Endodermal cell (in vitro differentiated cells): ENCODE measurements at regions not wholly inside any gene's neighbourhood (a gene's known extent, or its start where the extent isn't known, plus 50 kb on each side); places are given as distances from the start of the nearest gene placed in this dataset.

Experiments
- DNase-seq: peaks from one replicate; pipeline ENCODE4 v3.0.0-alpha.2; 2017
- H3K27ac ChIP-seq: 2 replicates; pipeline ENCODE4 v1.5.1; 2013; ENCODE audit warnings: mild to moderate bottlenecking, low read depth, low read length, moderate library complexity
- H3K27me3 ChIP-seq: 2 replicates; pipeline ENCODE4 v1.6.1; 2013; ENCODE audit warnings: mild to moderate bottlenecking, low read length, moderate library complexity; ENCODE audit not compliant: insufficient read depth, control insufficient read depth, poor library complexity, severe bottlenecking
- H3K36me3 ChIP-seq: 2 replicates; pipeline ENCODE4 v1.7.0; 2013; ENCODE audit warnings: mild to moderate bottlenecking, low read length, moderate library complexity; ENCODE audit not compliant: control insufficient read depth, insufficient read depth
- H3K4me1 ChIP-seq: one replicate; pipeline ENCODE4 v1.7.0; 2013; ENCODE audit warnings: low read length; ENCODE audit not compliant: control insufficient read depth, insufficient read depth
- H3K4me3 ChIP-seq: 2 replicates; pipeline ENCODE4 v1.5.1; 2013; ENCODE audit warnings: mild to moderate bottlenecking, low read length, moderate library complexity
- H3K9ac ChIP-seq: 2 replicates; pipeline ENCODE4 v1.6.1; 2013; ENCODE audit warnings: mild to moderate bottlenecking, low read length, moderate library complexity; ENCODE audit not compliant: poor library complexity, severe bottlenecking; ENCODE audit errors: extremely low read depth
- H3K9me3 ChIP-seq: 2 replicates; pipeline ENCODE4 v1.6.1; 2013; ENCODE audit warnings: mild to moderate bottlenecking, low read length, moderate library complexity; ENCODE audit not compliant: control insufficient read depth
- H3K27ac Mint-ChIP-seq: 2 replicates; pipeline ENCODE4 v1.8.0; 2020; ENCODE audit warnings: mixed read lengths
- H3K27me3 Mint-ChIP-seq: 2 replicates; pipeline ENCODE4 v1.8.0; 2021; ENCODE audit warnings: mild to moderate bottlenecking, mixed read lengths; ENCODE audit not compliant: insufficient read depth
- H3K36me3 Mint-ChIP-seq: 2 replicates; pipeline ENCODE4 v1.8.0; 2020; ENCODE audit warnings: low read depth, mixed read lengths
- H3K4me1 Mint-ChIP-seq: 2 replicates; pipeline ENCODE4 v1.8.0; 2020; ENCODE audit warnings: mixed read lengths
- H3K4me3 Mint-ChIP-seq: 2 replicates; pipeline ENCODE4 v1.8.0; 2020; ENCODE audit warnings: mild to moderate bottlenecking, moderate library complexity, mixed read lengths
- H3K9me3 Mint-ChIP-seq: 2 replicates; pipeline ENCODE4 v1.8.0; 2020; ENCODE audit warnings: mild to moderate bottlenecking, mixed read lengths
- WGBS, 2 experiments: methylation state at CpG; one replicate each; pipeline versions ENCODE4 v1.1.5 to v1.1.7; 2013; ENCODE audit warnings: missing lambda C conversion rate in 2 of 2, mixed read lengths in 1 of 2; ENCODE audit not compliant: insufficient coverage in 1 of 2, insufficient read length in 1 of 2; 5-methylcytosine and 5-hydroxymethylcytosine counted together
- TF ChIP-seq, protein P1 (sequence below): fragments of 200-600 bp; sonication (generic); conservative IDR thresholded peaks from 2 replicates; pipeline ENCODE4 v1.5.0; 2021; ENCODE audit warnings: antibody characterized with exemption, mild to moderate bottlenecking

DNA sequence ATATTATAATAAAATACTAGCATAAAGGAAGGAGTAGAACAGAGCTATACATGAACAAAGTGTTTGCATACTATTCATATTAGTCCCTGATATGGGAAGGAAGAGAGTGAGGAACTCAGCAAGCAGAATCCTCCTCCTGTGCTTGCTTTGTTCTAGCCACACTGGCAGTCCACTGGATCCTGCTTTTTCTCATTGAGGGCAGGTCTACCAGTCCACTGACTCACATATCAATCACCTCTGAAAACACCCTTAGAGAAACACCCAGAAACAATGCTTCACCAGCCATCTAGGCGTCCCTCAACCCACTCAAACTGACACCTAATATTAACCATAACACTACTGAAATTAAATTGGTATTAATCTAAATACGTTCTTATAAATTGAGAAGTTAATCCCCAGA, 1861.7 kb upstream of the SEL1L start:
- Histone ChIP-seq H3K36me3 (no peaks in the 10 kb centered on the region), H3K4me1 (no peaks in the 10 kb centered on the region), H3K27ac (no peak overlapping the region), H3K4me3 (no peak overlapping the region), H3K9ac (no peak overlapping the region), H3K9me3 (no peaks in the 10 kb centered on the region), H3K27me3 (no peaks in the 10 kb centered on the region)
- no peak overlapping the region for H3K27ac Mint-ChIP-seq
- 100% methylated on average over 1 of the region's 2 CpGs; no CpG with 5 or more reads in 1 of the 2 experiments for WGBS, 2 experiments
- DNase-seq: no peak
- H3K36me3 Mint-ChIP-seq: no peaks in the 10 kb centered on the region
- no peaks in the 10 kb centered on the region for H3K4me1 Mint-ChIP-seq
- no peaks in the 10 kb centered on the region for H3K9me3 Mint-ChIP-seq
- H3K27me3 Mint-ChIP-seq: no peaks in the 10 kb centered on the region
- TF ChIP-seq, protein P1, sequence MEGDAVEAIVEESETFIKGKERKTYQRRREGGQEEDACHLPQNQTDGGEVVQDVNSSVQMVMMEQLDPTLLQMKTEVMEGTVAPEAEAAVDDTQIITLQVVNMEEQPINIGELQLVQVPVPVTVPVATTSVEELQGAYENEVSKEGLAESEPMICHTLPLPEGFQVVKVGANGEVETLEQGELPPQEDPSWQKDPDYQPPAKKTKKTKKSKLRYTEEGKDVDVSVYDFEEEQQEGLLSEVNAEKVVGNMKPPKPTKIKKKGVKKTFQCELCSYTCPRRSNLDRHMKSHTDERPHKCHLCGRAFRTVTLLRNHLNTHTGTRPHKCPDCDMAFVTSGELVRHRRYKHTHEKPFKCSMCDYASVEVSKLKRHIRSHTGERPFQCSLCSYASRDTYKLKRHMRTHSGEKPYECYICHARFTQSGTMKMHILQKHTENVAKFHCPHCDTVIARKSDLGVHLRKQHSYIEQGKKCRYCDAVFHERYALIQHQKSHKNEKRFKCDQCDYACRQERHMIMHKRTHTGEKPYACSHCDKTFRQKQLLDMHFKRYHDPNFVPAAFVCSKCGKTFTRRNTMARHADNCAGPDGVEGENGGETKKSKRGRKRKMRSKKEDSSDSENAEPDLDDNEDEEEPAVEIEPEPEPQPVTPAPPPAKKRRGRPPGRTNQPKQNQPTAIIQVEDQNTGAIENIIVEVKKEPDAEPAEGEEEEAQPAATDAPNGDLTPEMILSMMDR: no peak
- H3K4me3 Mint-ChIP-seq: no peak overlapping the region

DNA sequence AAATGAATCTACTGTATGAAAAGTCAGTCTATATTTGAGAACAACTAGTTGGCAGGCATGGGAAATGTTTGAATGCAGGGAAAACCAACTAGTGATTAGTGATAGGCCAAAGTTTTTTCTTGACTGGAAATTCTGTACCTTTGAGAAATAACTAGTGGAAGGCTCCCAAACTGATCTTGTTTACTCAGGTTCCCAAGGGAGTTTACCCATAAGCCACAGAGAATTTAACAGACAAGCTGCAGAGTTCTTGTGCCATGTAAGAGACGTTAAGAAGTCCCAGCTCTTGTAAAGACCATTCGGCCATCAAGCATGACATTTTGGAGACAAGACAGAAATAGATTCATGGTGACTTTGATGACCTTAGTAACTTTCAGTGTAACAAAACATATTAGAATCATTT, 1882.8 kb upstream of the SEL1L start:
- Mint-ChIP-seq H3K27ac (no peak overlapping the region), H3K4me1 (no peaks in the 10 kb centered on the region), H3K4me3 (no peak overlapping the region), H3K27me3 (no peaks in the 10 kb centered on the region), H3K9me3 (no peaks in the 10 kb centered on the region), H3K36me3 (no peaks in the 10 kb centered on the region)
- TF ChIP-seq, protein P1: no peak
- Histone ChIP-seq H3K27ac (no peak overlapping the region), H3K27me3 (no peaks in the 10 kb centered on the region), H3K4me1 (no peaks in the 10 kb centered on the region), H3K36me3 (no peaks in the 10 kb centered on the region), H3K9me3 (no peaks in the 10 kb centered on the region), H3K9ac (no peak overlapping the region), H3K4me3 (no peak overlapping the region)
- DNase-seq: no peak
- 97% methylated on average over 2 of the region's 2 CpGs; no CpG with 5 or more reads in 1 of the 2 experiments for WGBS, 2 experiments

DNA sequence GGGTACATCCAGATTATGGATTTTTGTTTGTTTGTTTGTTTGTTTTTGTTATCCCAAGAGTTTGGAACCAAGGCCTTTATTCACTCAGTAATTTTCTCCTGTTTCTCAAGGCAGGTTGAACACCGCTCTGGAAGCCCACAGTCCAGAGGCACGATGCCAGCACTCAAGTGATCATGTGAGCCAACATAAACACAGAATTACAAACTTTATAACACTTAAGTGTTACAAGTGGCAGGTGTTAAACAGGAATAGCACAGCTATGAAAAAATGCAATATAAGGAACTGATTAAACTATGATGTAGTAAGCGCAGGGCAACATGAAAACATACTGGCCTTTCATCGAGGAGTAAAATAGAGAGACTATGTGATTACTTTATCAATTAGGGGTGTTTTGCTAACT, 1885.8 kb upstream of the SEL1L start:
- 95 to 96% methylated on average over 2 to 4 of the region's 4 CpGs for WGBS, 2 experiments
- H3K27ac ChIP-seq: no peak overlapping the region
- Mint-ChIP-seq H3K27me3 (no peaks in the 10 kb centered on the region), H3K4me3 (no peak overlapping the region), H3K9me3 (no peaks in the 10 kb centered on the region), H3K27ac (no peak overlapping the region), H3K4me1 (no peaks in the 10 kb centered on the region), H3K36me3 (no peaks in the 10 kb centered on the region)
- TF ChIP-seq, protein P1: no peak
- DNase-seq: no peak
- H3K4me3 ChIP-seq: no peak overlapping the region
- no peak overlapping the region for H3K9ac ChIP-seq
- no peaks in the 10 kb centered on the region for H3K36me3 ChIP-seq
- H3K27me3 ChIP-seq: no peaks in the 10 kb centered on the region
- H3K4me1 ChIP-seq: no peaks in the 10 kb centered on the region
- H3K9me3 ChIP-seq: no peaks in the 10 kb centered on the region
